ENCODE measurements at regions not wholly inside any gene's neighbourhood (a gene's known extent, or its start where the extent isn't known, plus 50 kb on each side); places are given as distances from the start of the nearest gene placed in this dataset.

DNA sequence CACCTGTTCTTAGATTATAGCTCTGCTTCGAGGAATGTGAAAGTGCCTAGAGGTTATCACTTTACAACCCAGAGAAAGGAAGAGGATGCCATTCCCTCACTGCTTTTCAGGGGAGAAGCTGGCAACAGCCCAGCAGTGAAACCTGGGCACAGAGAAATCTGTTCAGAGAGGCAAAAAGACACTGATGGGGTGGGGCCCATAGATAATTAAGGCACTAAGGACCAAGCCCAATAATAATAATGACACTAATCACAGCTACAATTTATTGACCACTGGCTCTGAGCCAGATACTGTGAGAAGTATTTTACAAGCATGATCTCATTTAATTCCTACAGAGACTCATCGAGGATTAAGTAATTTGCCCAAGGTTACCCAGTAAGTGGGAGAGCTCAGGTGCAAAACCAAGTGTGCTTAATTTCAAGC lies 168.3 kb downstream of the PIK3R1 start:
- Mint-ChIP-seq H3K4me3 (no peak overlapping the region), H3K4me1 (peaks cover 35 to 66% (median 47%) of the 10 kb centered on the region in 4 donors), H3K27ac (peak overlapping the region in 2 of 7 donors; percentile 5 to 37), H3K9me3 (peaks cover 0 to 7% (median 0%) of the 10 kb centered on the region in 8 donors), H3K27me3 (no peaks in the 10 kb centered on the region), H3K36me3 (no peaks in the 10 kb centered on the region)
- ChIA-PET CTCF (ENCODE audit: partially characterized antibody) (interaction anchor here (1.1 to 1.2 kb wide), 2 partner anchors 53 to 79 kb away, joined by 3 read pairs; no protein-coding TSS in a partner anchor), POLR2A (ENCODE audit: partially characterized antibody) (no interaction called here)
- no peaks in the 10 kb centered on the region for H3K27me3 ChIP-seq (ENCODE audit: insufficient read depth, low read length)
- peaks cover 51% of the 10 kb centered on the region for H3K4me1 ChIP-seq (ENCODE audit: insufficient read depth, low read length)
- H3K9me3 ChIP-seq (ENCODE audit: control insufficient read depth in 1 of 2, low read length in 2 of 2) = no peaks in the 10 kb centered on the region
- no peak for DNase-seq
- H3K27ac ChIP-seq (ENCODE audit: low read depth, low read length) = no peak overlapping the region
- no peaks in the 10 kb centered on the region for H3K36me3 ChIP-seq (ENCODE audit: insufficient read depth, low read length)
- H3K4me3 ChIP-seq (ENCODE audit: low read length in 2 of 2) = no peak overlapping the region
- intact Hi-C loops (cut with micrococcal nuclease) = no loop called here

DNA sequence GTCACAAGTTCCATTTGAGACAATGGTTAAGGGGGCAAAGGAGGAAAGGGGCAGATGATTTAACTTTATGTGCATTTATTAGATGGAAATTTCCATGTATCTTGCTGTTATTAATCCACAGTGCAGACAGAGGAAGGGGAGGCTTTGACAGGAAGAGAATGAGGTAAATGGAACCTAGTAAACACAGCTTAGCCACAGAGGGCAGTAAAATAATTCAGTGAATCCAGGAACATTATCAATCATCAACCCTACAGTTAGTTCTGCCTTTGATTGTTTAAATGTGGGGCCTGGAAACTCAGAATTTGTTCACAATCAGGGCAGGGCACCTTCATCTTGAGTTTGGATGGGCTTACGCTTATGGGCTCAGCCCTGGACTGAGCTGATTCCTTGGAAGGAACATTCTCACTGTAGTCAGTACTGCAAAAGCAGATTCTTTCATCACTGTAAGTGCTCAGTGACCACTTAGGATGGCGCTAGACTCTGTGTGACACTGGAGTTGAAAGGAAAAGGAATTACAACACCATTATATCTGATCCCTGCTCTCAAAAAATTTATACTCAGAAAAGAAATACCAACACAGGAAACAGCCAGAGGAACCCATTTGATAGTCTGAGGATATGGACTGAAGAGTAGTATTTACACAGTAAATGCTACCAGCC lies 169.5 kb downstream of the PIK3R1 start:
- intact Hi-C loops (cut with micrococcal nuclease) = loop anchor here (5.0 kb wide), 1 partner anchor 47 kb away; no protein-coding TSS in a partner anchor
- no peaks in the 10 kb centered on the region for H3K36me3 ChIP-seq (ENCODE audit: insufficient read depth, low read length)
- no peaks in the 10 kb centered on the region for H3K36me3 Mint-ChIP-seq
- POLR2A ChIA-PET (ENCODE audit: partially characterized antibody) = interaction anchor here (1.1 kb wide), 1 partner anchor 56 kb away, joined by 3 read pairs; no protein-coding TSS in a partner anchor
- no peaks in the 10 kb centered on the region for H3K27me3 Mint-ChIP-seq
- H3K4me1 Mint-ChIP-seq = peaks cover 30 to 54% (median 41%) of the 10 kb centered on the region in 4 donors
- H3K9me3 Mint-ChIP-seq = peaks cover 0 to 7% (median 0%) of the 10 kb centered on the region in 8 donors
- no peaks in the 10 kb centered on the region for H3K27me3 ChIP-seq (ENCODE audit: insufficient read depth, low read length)
- peaks cover 41% of the 10 kb centered on the region for H3K4me1 ChIP-seq (ENCODE audit: insufficient read depth, low read length)
- CTCF ChIA-PET (ENCODE audit: partially characterized antibody) = interaction anchor here (0.8 kb wide), 1 partner anchor 15 kb away, joined by 3 read pairs; no protein-coding TSS in a partner anchor
- no peak overlapping the region for H3K4me3 ChIP-seq (ENCODE audit: low read length in 2 of 2)
- H3K27ac Mint-ChIP-seq = peak overlapping the region in 3 of 7 donors; percentile 7 to 43 (median 32)
- no peak overlapping the region for H3K27ac ChIP-seq (ENCODE audit: low read depth, low read length)
- peak overlapping the region in 3 of 8 donors; percentile 15 to 36 (median 29) for H3K4me3 Mint-ChIP-seq
- DNase-seq = no peak
- no peaks in the 10 kb centered on the region for H3K9me3 ChIP-seq (ENCODE audit: control insufficient read depth in 1 of 2, low read length in 2 of 2)

DNA sequence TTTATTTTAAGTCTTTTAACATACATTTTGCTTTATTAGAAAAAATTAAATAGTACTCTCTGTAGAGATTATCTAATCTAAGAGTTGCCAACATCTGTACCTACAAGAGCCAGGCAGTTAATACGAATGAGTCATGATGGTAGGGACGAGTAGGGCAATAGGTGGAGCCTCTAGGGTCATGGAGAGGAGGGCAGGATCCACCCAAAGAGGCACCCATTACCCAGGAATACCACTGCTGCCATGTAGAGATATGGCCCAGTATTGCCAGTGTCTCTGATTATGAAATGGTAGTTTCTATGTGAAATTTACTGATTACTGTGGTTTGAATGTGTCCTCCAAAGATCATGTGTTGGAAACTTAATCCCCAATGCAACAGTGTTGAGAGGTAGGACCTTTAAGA lies 170.4 kb downstream of the PIK3R1 start:
- Mint-ChIP-seq H3K4me3 (no peak overlapping the region), H3K36me3 (no peaks in the 10 kb centered on the region), H3K27ac (no peak overlapping the region), H3K4me1 (peaks cover 25 to 46% (median 35%) of the 10 kb centered on the region in 4 donors), H3K9me3 (peaks cover 0 to 7% (median 0%) of the 10 kb centered on the region in 8 donors), H3K27me3 (no peaks in the 10 kb centered on the region)
- peaks cover 33% of the 10 kb centered on the region for H3K4me1 ChIP-seq (ENCODE audit: insufficient read depth, low read length)
- intact Hi-C loops (cut with micrococcal nuclease) = loop anchor here (5.0 kb wide), 1 partner anchor 46 kb away; no protein-coding TSS in a partner anchor
- no peaks in the 10 kb centered on the region for H3K9me3 ChIP-seq (ENCODE audit: control insufficient read depth in 1 of 2, low read length in 2 of 2)
- CTCF ChIA-PET (ENCODE audit: partially characterized antibody) = interaction anchor here (1.0 kb wide), 1 partner anchor 139 kb away, joined by 3 read pairs; no protein-coding TSS in a partner anchor
- no peak overlapping the region for H3K27ac ChIP-seq (ENCODE audit: low read depth, low read length)
- POLR2A ChIA-PET (ENCODE audit: partially characterized antibody) = interaction anchor here (1.1 kb wide), 1 partner anchor 55 kb away, joined by 3 read pairs; no protein-coding TSS in a partner anchor
- no peaks in the 10 kb centered on the region for H3K36me3 ChIP-seq (ENCODE audit: insufficient read depth, low read length)
- H3K4me3 ChIP-seq (ENCODE audit: low read length in 2 of 2) = no peak overlapping the region
- no peaks in the 10 kb centered on the region for H3K27me3 ChIP-seq (ENCODE audit: insufficient read depth, low read length)
- no peak for DNase-seq

DNA sequence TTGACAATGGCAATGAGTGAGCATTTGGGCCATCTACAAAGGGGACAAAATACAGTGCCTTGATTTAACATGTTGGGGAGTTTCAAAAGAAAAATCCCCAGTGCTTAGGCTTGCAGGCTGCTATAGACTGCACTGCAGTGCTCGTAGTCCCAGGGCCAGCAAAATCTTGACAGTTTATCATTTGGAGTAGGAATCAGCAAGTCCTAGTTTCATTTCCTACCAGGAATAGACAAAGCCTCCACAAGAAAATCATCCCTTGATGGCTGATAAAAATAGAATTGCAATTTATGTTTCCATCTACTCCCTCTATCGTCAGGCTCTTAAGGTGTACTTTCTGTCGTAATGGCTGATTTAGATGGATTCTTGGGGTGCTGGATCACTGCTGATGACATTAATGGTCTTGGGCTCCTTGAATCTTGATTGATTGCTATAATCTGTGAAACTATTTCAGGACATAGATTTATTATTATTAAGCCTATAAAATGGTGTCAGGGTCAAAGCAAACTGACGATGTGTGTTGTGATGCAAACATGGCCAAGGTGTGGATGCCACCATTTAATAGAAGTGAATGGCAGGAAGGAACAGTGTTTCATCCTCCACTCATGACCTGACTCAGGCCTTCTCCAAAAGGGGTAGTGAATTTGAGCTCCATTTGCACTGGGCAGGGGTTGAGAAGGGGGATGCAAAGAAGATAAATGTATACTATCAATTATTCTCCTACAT lies 171.7 kb downstream of the PIK3R1 start:
- H3K27me3 Mint-ChIP-seq = no peaks in the 10 kb centered on the region
- CTCF ChIA-PET (ENCODE audit: partially characterized antibody) = no interaction called here

DNA sequence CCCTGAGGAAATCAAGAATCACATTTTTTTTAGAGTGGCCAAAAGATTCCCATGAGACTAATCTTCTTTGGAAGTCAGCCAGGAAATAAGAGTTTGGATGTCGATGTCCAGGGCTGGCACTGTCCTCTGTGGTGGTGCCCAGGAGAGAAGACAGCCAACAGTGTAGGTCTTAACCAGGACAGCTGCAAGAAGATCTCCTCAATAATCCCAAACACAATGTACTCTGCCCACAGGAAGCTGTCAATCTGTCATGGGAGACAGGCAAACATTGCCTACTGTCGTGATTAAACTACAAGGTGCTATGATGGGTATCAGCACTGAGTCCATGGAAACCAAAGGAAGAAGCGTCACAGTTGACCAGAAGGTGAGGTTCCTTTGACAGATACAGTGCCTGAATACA lies 174.1 kb downstream of the PIK3R1 start:
- H3K9me3 Mint-ChIP-seq = peaks cover 0 to 3% (median 2%) of the 10 kb centered on the region in 8 donors

More for the DNA sequence above, 171.7 kb downstream of the PIK3R1 start:
- no peaks in the 10 kb centered on the region for H3K36me3 Mint-ChIP-seq
- Histone ChIP-seq H3K9me3 (ENCODE audit: control insufficient read depth in 1 of 2, low read length in 2 of 2) (no peaks in the 10 kb centered on the region), H3K27me3 (ENCODE audit: insufficient read depth, low read length) (no peaks in the 10 kb centered on the region), H3K4me3 (ENCODE audit: low read length in 2 of 2) (no peak overlapping the region), H3K36me3 (ENCODE audit: insufficient read depth, low read length) (no peaks in the 10 kb centered on the region), H3K4me1 (ENCODE audit: insufficient read depth, low read length) (peaks cover 20% of the 10 kb centered on the region), H3K27ac (ENCODE audit: low read depth, low read length) (no peak overlapping the region)
- no peak for DNase-seq
- no peak overlapping the region for H3K4me3 Mint-ChIP-seq
- POLR2A ChIA-PET (ENCODE audit: partially characterized antibody) = interaction anchor here (1.0 kb wide), 1 partner anchor 12 kb away, joined by 3 read pairs; no protein-coding TSS in a partner anchor
- no peak overlapping the region for H3K27ac Mint-ChIP-seq
- intact Hi-C loops (cut with micrococcal nuclease) = loop anchor here (5.0 kb wide), 1 partner anchor 45 kb away; no protein-coding TSS in a partner anchor
- peaks cover 17 to 40% (median 24%) of the 10 kb centered on the region in 4 donors for H3K4me1 Mint-ChIP-seq
- H3K9me3 Mint-ChIP-seq = peaks cover 0 to 7% (median 2%) of the 10 kb centered on the region in 8 donors

DNA sequence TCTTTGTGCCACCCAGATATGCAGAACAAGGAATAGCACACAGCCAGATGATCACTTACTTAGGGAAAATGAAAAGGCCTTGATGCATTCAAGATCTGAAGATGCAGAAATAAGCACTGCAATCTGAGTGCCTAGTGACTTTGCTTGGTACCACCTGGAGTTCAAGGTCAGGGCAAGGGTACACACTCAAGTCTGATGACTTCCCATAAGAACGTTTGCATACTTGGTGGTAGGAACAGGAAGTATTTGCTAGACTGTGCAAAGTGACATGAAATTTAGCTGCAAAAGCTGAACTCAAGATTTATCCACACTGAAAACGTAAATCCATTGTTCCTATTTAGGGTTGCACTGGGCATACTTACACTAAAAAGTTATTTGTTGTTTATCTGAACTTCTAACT lies 177.1 kb downstream of the PIK3R1 start:
- intact Hi-C loops (cut with micrococcal nuclease) = no loop called here
- Histone ChIP-seq H3K4me3 (ENCODE audit: low read length in 2 of 2) (no peak overlapping the region), H3K27me3 (ENCODE audit: insufficient read depth, low read length) (no peaks in the 10 kb centered on the region), H3K36me3 (ENCODE audit: insufficient read depth, low read length) (no peaks in the 10 kb centered on the region), H3K9me3 (ENCODE audit: control insufficient read depth in 1 of 2, low read length in 2 of 2) (no peaks in the 10 kb centered on the region), H3K27ac (ENCODE audit: low read depth, low read length) (no peak overlapping the region), H3K4me1 (ENCODE audit: insufficient read depth, low read length) (peaks cover 10% of the 10 kb centered on the region)
- ChIA-PET CTCF (ENCODE audit: partially characterized antibody) (interaction anchor here (1.4 to 1.8 kb wide), 2 partner anchors 14 to 106 kb away, joined by 5 read pairs; no protein-coding TSS in a partner anchor), POLR2A (ENCODE audit: partially characterized antibody) (interaction anchor here (1.0 to 1.8 kb wide), 5 partner anchors 14 to 104 kb away, joined by 3 to 5 read pairs (median 4); no protein-coding TSS in a partner anchor)
- peaks cover 0 to 3% (median 3%) of the 10 kb centered on the region in 8 donors for H3K9me3 Mint-ChIP-seq
- no peak for DNase-seq
- peak overlapping the region in 3 of 7 donors; percentile 27 to 33 (median 30) for H3K27ac Mint-ChIP-seq
- H3K4me3 Mint-ChIP-seq = peak overlapping the region in 1 of 8 donors; percentile 31
- no peaks in the 10 kb centered on the region for H3K36me3 Mint-ChIP-seq
- peaks cover 11 to 24% (median 16%) of the 10 kb centered on the region in 4 donors for H3K4me1 Mint-ChIP-seq
- no peaks in the 10 kb centered on the region for H3K27me3 Mint-ChIP-seq

More for the DNA sequence above, 174.1 kb downstream of the PIK3R1 start:
- CTCF ChIA-PET (ENCODE audit: partially characterized antibody) = no interaction called here
- peaks cover 18 to 34% (median 24%) of the 10 kb centered on the region in 4 donors for H3K4me1 Mint-ChIP-seq
- Histone ChIP-seq H3K4me3 (ENCODE audit: low read length in 2 of 2) (no peak overlapping the region), H3K4me1 (ENCODE audit: insufficient read depth, low read length) (peaks cover 20% of the 10 kb centered on the region), H3K27ac (ENCODE audit: low read depth, low read length) (no peak overlapping the region), H3K9me3 (ENCODE audit: control insufficient read depth in 1 of 2, low read length in 2 of 2) (no peaks in the 10 kb centered on the region), H3K27me3 (ENCODE audit: insufficient read depth, low read length) (no peaks in the 10 kb centered on the region), H3K36me3 (ENCODE audit: insufficient read depth, low read length) (no peaks in the 10 kb centered on the region)
- POLR2A ChIA-PET (ENCODE audit: partially characterized antibody) = interaction anchor here (0.8 kb wide), 1 partner anchor 39 kb away, joined by 3 read pairs; no protein-coding TSS in a partner anchor
- DNase-seq = no peak
- H3K36me3 Mint-ChIP-seq = no peaks in the 10 kb centered on the region
- H3K4me3 Mint-ChIP-seq = no peak overlapping the region
- H3K27me3 Mint-ChIP-seq = no peaks in the 10 kb centered on the region
- intact Hi-C loops (cut with micrococcal nuclease) = loop anchor here (5.0 kb wide), 1 partner anchor 43 kb away; no protein-coding TSS in a partner anchor
- H3K27ac Mint-ChIP-seq = no peak overlapping the region

Data from CD4-positive, alpha-beta memory T cell (primary cell).